Femur (tissue), 1 donor: ENCODE measurements at regions not wholly inside any gene's neighbourhood (a gene's known extent, or its start where the extent isn't known, plus 50 kb on each side); places are given as distances from the start of the nearest gene placed in this dataset.

Source experiments
- DNase-seq: peaks from one replicate; pipeline ENCODE4 v3.0.0-alpha.2; 2017

GRCh38 chr14:98960617-98961013 lies 311.4 kb downstream of the BCL11B start:
- no peak for DNase-seq

- no peak for DNase-seq
These were observed 310.8 kb downstream of the BCL11B start for GRCh38 chr14:98961191-98961590.

- no peak for DNase-seq
These were observed 309.9 kb downstream of the BCL11B start for GRCh38 chr14:98962118-98962517.

- no peak for DNase-seq
These were observed 308.4 kb downstream of the BCL11B start for GRCh38 chr14:98963610-98964009.

GRCh38 chr14:98964171-98964570 lies 307.8 kb downstream of the BCL11B start:
- no peak for DNase-seq

- no peak for DNase-seq
These were observed 306.9 kb downstream of the BCL11B start for GRCh38 chr14:98965076-98965475.

GRCh38 chr14:98966016-98966415 lies 306.0 kb downstream of the BCL11B start:
- DNase-seq: no peak

- DNase-seq: no peak
These were observed 305.4 kb downstream of the BCL11B start for GRCh38 chr14:98966475-98967162.

GRCh38 chr14:98974113-98974512 lies 297.9 kb downstream of the BCL11B start:
- DNase-seq: no peak

- DNase-seq: no peak
These were observed 295.7 kb downstream of the BCL11B start for GRCh38 chr14:98976271-98976670.

GRCh38 chr14:98977451-98977850 lies 294.5 kb downstream of the BCL11B start:
- DNase-seq: no peak

GRCh38 chr14:98982986-98983385 lies 289.0 kb downstream of the BCL11B start:
- no peak for DNase-seq

GRCh38 chr14:98984027-98984718 lies 287.8 kb downstream of the BCL11B start:
- DNase-seq: no peak

GRCh38 chr14:98984719-98985041 lies 287.3 kb downstream of the BCL11B start:
- no peak for DNase-seq

- DNase-seq: no peak
These were observed 278.2 kb downstream of the BCL11B start for GRCh38 chr14:98993818-98994217.

- no peak for DNase-seq
These were observed 277.4 kb downstream of the BCL11B start for GRCh38 chr14:98994561-98994960.

GRCh38 chr14:98997526-98998205 lies 274.3 kb downstream of the BCL11B start:
- DNase-seq: no peak

GRCh38 chr14:98999345-98999744 lies 272.7 kb downstream of the BCL11B start:
- no peak for DNase-seq

GRCh38 chr14:98999901-99000300 lies 272.1 kb downstream of the BCL11B start:
- no peak for DNase-seq

GRCh38 chr14:99001241-99001640 lies 270.8 kb downstream of the BCL11B start:
- DNase-seq: no peak

GRCh38 chr14:99003646-99004045 lies 268.4 kb downstream of the BCL11B start:
- DNase-seq: no peak

GRCh38 chr14:99004112-99004511 lies 267.9 kb downstream of the BCL11B start:
- no peak for DNase-seq

- DNase-seq: peak; percentile 32
These were observed 265.7 kb downstream of the BCL11B start for GRCh38 chr14:99006276-99006675.

GRCh38 chr14:99007795-99008194 lies 264.2 kb downstream of the BCL11B start:
- no peak for DNase-seq
